H1 (cell line): ENCODE measurements at regions not wholly inside any gene's neighbourhood (a gene's known extent, or its start where the extent isn't known, plus 50 kb on each side); places are given as distances from the start of the nearest gene placed in this dataset.

Source experiments
- CTCF ChIA-PET: fragments of 300-600 bp; sonication (Branson Sonifier 250); formaldehyde crosslinking; loops from one replicate; lab custom pipeline; 2021; ENCODE audit not compliant: partially characterized antibody; lab: Charles Lee
- POLR2A ChIA-PET: fragments of 300-600 bp; sonication (Branson Sonifier 250); formaldehyde crosslinking; loops from one replicate; lab custom pipeline; 2021; ENCODE audit warnings: inconsistent platforms; ENCODE audit not compliant: partially characterized antibody; lab: Charles Lee
- DNase-seq, 2 experiments: peaks; one replicate each; pipeline versions ENCODE4 v3.0.0 to v3.0.0-alpha.2; 2010 to 2022; ENCODE audit warnings: low spot score in 2 of 2, low read depth in 1 of 2, mixed read lengths in 1 of 2
- FAIRE-seq: peaks from 2 replicates; lab custom pipeline; 2011; peaks lifted over from hg19 to GRCh38; lab: Jason Lieb, UNC
- H2AFZ ChIP-seq: 2 replicates; pipeline ENCODE4 v1.8.1; 2012; ENCODE audit warnings: low read length, inconsistent platforms
- H2AK5ac ChIP-seq: 2 replicates; pipeline ENCODE4 v1.6.1; 2013; ENCODE audit warnings: low read depth, low read length
- H2BK120ac ChIP-seq: replicated peaks from 2 replicates; pipeline ENCODE3; 2013; ENCODE audit warnings: low read depth, low read length, inconsistent platforms
- H2BK12ac ChIP-seq: 2 replicates; pipeline ENCODE4 v1.6.1; 2013; ENCODE audit warnings: low read depth, low read length
- H2BK15ac ChIP-seq: 2 replicates; pipeline ENCODE4 v1.6.1; 2013; ENCODE audit warnings: low read length
- H2BK20ac ChIP-seq: 2 replicates; pipeline ENCODE4 v1.6.1; 2013; ENCODE audit warnings: low read length
- H2BK5ac ChIP-seq: 2 replicates; pipeline ENCODE4 v1.6.1; 2013; ENCODE audit warnings: low read depth, low read length
- H3K14ac ChIP-seq: 2 replicates; pipeline ENCODE4 v1.6.1; 2013; ENCODE audit warnings: inconsistent platforms; ENCODE audit not compliant: insufficient read length
- H3K18ac ChIP-seq: 2 replicates; pipeline ENCODE4 v1.6.1; 2013; ENCODE audit warnings: low read length; ENCODE audit errors: extremely low read depth
- H3K23ac ChIP-seq: 2 replicates; pipeline ENCODE4 v1.6.1; 2013; ENCODE audit warnings: inconsistent platforms; ENCODE audit not compliant: insufficient read length
- H3K23me2 ChIP-seq: 2 replicates; pipeline ENCODE4 v1.6.1; 2013; ENCODE audit warnings: low read depth, low read length
- H3K27ac ChIP-seq: 2 replicates; pipeline ENCODE4 v1.6.1; 2011; ENCODE audit warnings: low read depth, low read length, inconsistent platforms
- H3K27me3 ChIP-seq, 4 experiments: replicated peaks in 1 of 4; 1 replicate in 1 of 4; 2 replicates in 3 of 4; pipeline versions ENCODE4 v1.6.1 to v1.8.1; 2011 to 2013; ENCODE audit warnings: low read length in 3 of 4, mild to moderate bottlenecking in 3 of 4, inconsistent platforms in 2 of 4, mixed read lengths in 2 of 4, moderate library complexity in 1 of 4; ENCODE audit not compliant: control insufficient read depth in 3 of 4, insufficient read depth in 3 of 4; ENCODE audit errors: extremely low read depth in 1 of 4
- H3K36me3 ChIP-seq, 4 experiments: 2 replicates each; pipeline versions ENCODE4 v1.6.1 to v1.8.1; 2011 to 2013; ENCODE audit warnings: mild to moderate bottlenecking in 4 of 4, low read length in 3 of 4, moderate library complexity in 2 of 4, control low read depth in 1 of 4, inconsistent platforms in 1 of 4; ENCODE audit not compliant: insufficient read depth in 4 of 4, control insufficient read depth in 2 of 4
- H3K4ac ChIP-seq: replicated peaks from 2 replicates; pipeline ENCODE3; 2013; ENCODE audit warnings: low read length, low read depth, mixed read lengths, inconsistent platforms; ENCODE audit not compliant: insufficient read length
- H3K4me1 ChIP-seq, 4 experiments: replicated peaks in 1 of 4; 1 replicate in 1 of 4; 2 replicates in 3 of 4; pipeline versions ENCODE4 v1.6.1 to v1.8.1; 2011 to 2013; ENCODE audit warnings: low read length in 3 of 4, inconsistent platforms in 2 of 4, mixed read lengths in 1 of 4; ENCODE audit not compliant: insufficient read depth in 4 of 4, control insufficient read depth in 3 of 4
- H3K4me2 ChIP-seq, 2 experiments: 2 replicates each; pipeline versions ENCODE4 v1.6.1 to v1.8.1; 2011 to 2013; ENCODE audit warnings: low read depth in 2 of 2, low read length in 2 of 2, control low read depth in 1 of 2, inconsistent platforms in 1 of 2, mild to moderate bottlenecking in 1 of 2; ENCODE audit not compliant: insufficient read depth in 1 of 2
- H3K4me3 ChIP-seq, 4 experiments: fragments of 200-600, 300-600 bp in 1 of 4; sonication (generic), shearing (Covaris generic), sonication (Bioruptor Twin) in 1 of 4; 2 replicates each; pipeline versions ENCODE4 v1.5.1 to v1.8.1; 2011 to 2016; ENCODE audit warnings: low read length in 4 of 4, low read depth in 3 of 4, control low read depth in 2 of 4, inconsistent platforms in 2 of 4, mild to moderate bottlenecking in 2 of 4, mixed read lengths in 1 of 4, moderate library complexity in 1 of 4; ENCODE audit not compliant: insufficient read depth in 2 of 4; ENCODE audit errors: extremely low read depth in 1 of 4
- H3K56ac ChIP-seq: replicated peaks from 2 replicates; pipeline ENCODE3; 2013; ENCODE audit warnings: low read depth, mild to moderate bottlenecking, mixed read lengths, low read length, inconsistent platforms; ENCODE audit not compliant: insufficient read length
- H3K79me1 ChIP-seq: 2 replicates; pipeline ENCODE4 v1.6.1; 2013; ENCODE audit warnings: low read depth, low read length, control low read depth
- H3K79me2 ChIP-seq, 2 experiments: 2 replicates each; pipeline versions ENCODE4 v1.6.1 to v1.8.1; 2012 to 2013; ENCODE audit warnings: low read length in 2 of 2, mild to moderate bottlenecking in 2 of 2, inconsistent platforms in 1 of 2; ENCODE audit not compliant: insufficient read depth in 2 of 2, control insufficient read depth in 1 of 2
- H3K9ac ChIP-seq, 4 experiments: replicated peaks in 1 of 4; 1 replicate in 1 of 4; 2 replicates in 3 of 4; pipeline versions ENCODE4 v1.6.1 to v1.8.1; 2011 to 2013; ENCODE audit warnings: low read depth in 3 of 4, low read length in 3 of 4, control low read depth in 2 of 4, mild to moderate bottlenecking in 2 of 4, moderate library complexity in 2 of 4, inconsistent platforms in 1 of 4; ENCODE audit errors: extremely low read depth in 1 of 4
- H3K9me3 ChIP-seq, 2 experiments: 2 replicates each; pipeline versions ENCODE4 v1.6.1 to v1.8.1; 2012 to 2013; ENCODE audit warnings: mild to moderate bottlenecking in 2 of 2, moderate library complexity in 2 of 2, control low read depth in 1 of 2, inconsistent platforms in 1 of 2, low read depth in 1 of 2, low read length in 1 of 2, mixed read lengths in 1 of 2; ENCODE audit not compliant: insufficient read depth in 2 of 2
- H4K20me1 ChIP-seq, 2 experiments: replicated peaks in 1 of 2; 2 replicates each; pipeline versions ENCODE3 to v1.8.1; 2011 to 2013; ENCODE audit warnings: inconsistent platforms in 2 of 2, low read length in 2 of 2, mild to moderate bottlenecking in 1 of 2; ENCODE audit not compliant: insufficient read depth in 2 of 2, control insufficient read depth in 1 of 2
- H4K5ac ChIP-seq: 2 replicates; pipeline ENCODE4 v1.6.1; 2013; ENCODE audit warnings: low read length, low read depth, mixed read lengths, inconsistent platforms; ENCODE audit not compliant: insufficient read length
- H4K8ac ChIP-seq: 2 replicates; pipeline ENCODE4 v1.8.0; 2013; ENCODE audit warnings: mild to moderate bottlenecking, moderate library complexity, low read length, inconsistent platforms; ENCODE audit not compliant: insufficient read depth; ENCODE audit errors: extremely low read depth
- H4K91ac ChIP-seq: replicated peaks from 2 replicates; pipeline ENCODE3; 2013; ENCODE audit warnings: low read length, mixed read lengths, inconsistent platforms; ENCODE audit not compliant: insufficient read length
- CBX5 ChIP-seq: fragments of 300-800, 300-1000 bp; sonication (generic); IDR thresholded peaks from 2 replicates; pipeline ENCODE4 v1.7.1; 2016; ENCODE audit warnings: antibody characterized with exemption, low read length, low read depth
- RAD21 ChIP-seq, 2 experiments: IDR thresholded peaks in 1 of 2; conservative IDR thresholded peaks in 1 of 2; 2 replicates each; pipeline ENCODE4 v1.6.1; 2011; ENCODE audit warnings: low read depth in 2 of 2, low read length in 2 of 2, improper control_type of control experiment in 1 of 2, inconsistent platforms in 1 of 2, mild to moderate bottlenecking in 1 of 2, moderate library complexity in 1 of 2
- TEAD4 ChIP-seq: IDR thresholded peaks from 2 replicates; pipeline ENCODE4 v1.6.1; 2012; ENCODE audit warnings: low read depth, low read length, inconsistent platforms, mixed read lengths
- WGBS, 2 experiments: shearing (Covaris generic) in 1 of 2; methylation state at CpG; one replicate each; pipeline versions ENCODE4 v1.1.6 to v1.1.7; 2013 to 2015; ENCODE audit warnings: low lambda C conversion rate in 2 of 2, mixed read lengths in 2 of 2, inconsistent platforms in 1 of 2, low coverage in 1 of 2, missing lambda C conversion rate in 1 of 2; ENCODE audit not compliant: insufficient replicate concordance in 2 of 2, insufficient coverage in 1 of 2, insufficient read length in 1 of 2; ENCODE audit errors: extremely low coverage in 1 of 2, missing lambda C conversion rate in 1 of 2; 5-methylcytosine and 5-hydroxymethylcytosine counted together
- TF ChIP-seq, protein P1 (sequence below), 3 experiments: IDR thresholded peaks; 1 replicate in 2 of 3; 2 replicates in 1 of 3; pipeline versions ENCODE4 v1.5.1 to v1.6.1; 2011; ENCODE audit warnings: low read length in 3 of 3, mild to moderate bottlenecking in 3 of 3, inconsistent platforms in 2 of 3, low read depth in 1 of 3, moderate library complexity in 1 of 3; ENCODE audit not compliant: insufficient read depth in 1 of 3; ENCODE audit errors: control extremely low read depth in 1 of 3
- TF ChIP-seq, protein P2 (sequence below): IDR thresholded peaks from 2 replicates; pipeline ENCODE4 v1.6.1; 2012; ENCODE audit warnings: low read length, inconsistent platforms

DNA sequence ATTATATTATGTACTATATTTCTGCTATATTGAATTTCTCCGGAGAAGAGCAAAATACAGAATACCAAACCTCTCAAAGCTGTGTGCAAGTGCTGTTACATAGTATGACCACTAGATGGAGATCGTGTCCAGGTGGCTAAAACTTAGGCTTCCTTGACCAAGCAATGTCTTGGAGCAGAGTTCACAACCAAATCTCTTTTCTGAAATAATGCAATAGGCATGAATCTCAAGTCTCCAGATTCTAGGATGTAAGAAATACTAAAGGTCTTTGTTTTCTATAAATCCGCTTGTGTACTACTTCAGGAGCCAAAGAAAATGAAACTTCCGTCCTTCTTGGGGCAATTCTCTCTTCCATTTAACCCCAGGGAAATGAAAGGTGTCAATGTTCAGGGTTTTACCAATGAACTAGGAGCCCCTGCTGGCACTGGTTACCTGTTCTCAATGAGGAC, 181.5 kb upstream of the RAI14 start:
- Histone ChIP-seq H4K20me1 (no peaks in the 10 kb centered on the region), H3K36me3 (no peaks in the 10 kb centered on the region), H3K4me3 (peak overlapping the region in 1 of 4 experiments; percentile 32; a peak in 1 of 8 replicates), H4K8ac (no peak overlapping the region), H2BK120ac (peak overlapping the region; percentile 100), H3K14ac (no peak overlapping the region), H2BK12ac (peak overlapping the region; percentile 62; the same call in 1 of the 2 replicates), H2BK5ac (no peak overlapping the region; the same call in 1 of the 2 replicates), H4K5ac (peak overlapping the region; percentile 89), H2BK20ac (no peak overlapping the region; the same call in 1 of the 2 replicates), H3K4ac (peak overlapping the region; percentile 99), H3K4me1 (peaks cover 6 to 14% (median 9%) of the 10 kb centered on the region in 4 experiments; a peak in 6 of 7 replicates)
- TF ChIP-seq, protein P1, sequence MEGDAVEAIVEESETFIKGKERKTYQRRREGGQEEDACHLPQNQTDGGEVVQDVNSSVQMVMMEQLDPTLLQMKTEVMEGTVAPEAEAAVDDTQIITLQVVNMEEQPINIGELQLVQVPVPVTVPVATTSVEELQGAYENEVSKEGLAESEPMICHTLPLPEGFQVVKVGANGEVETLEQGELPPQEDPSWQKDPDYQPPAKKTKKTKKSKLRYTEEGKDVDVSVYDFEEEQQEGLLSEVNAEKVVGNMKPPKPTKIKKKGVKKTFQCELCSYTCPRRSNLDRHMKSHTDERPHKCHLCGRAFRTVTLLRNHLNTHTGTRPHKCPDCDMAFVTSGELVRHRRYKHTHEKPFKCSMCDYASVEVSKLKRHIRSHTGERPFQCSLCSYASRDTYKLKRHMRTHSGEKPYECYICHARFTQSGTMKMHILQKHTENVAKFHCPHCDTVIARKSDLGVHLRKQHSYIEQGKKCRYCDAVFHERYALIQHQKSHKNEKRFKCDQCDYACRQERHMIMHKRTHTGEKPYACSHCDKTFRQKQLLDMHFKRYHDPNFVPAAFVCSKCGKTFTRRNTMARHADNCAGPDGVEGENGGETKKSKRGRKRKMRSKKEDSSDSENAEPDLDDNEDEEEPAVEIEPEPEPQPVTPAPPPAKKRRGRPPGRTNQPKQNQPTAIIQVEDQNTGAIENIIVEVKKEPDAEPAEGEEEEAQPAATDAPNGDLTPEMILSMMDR (IDR thresholded peaks at IDR 0.05; ENCODE audit: control extremely low read depth in 1 of 3, insufficient read depth in 1 of 3, low read depth in 1 of 3, low read length in 3 of 3) = peak in 2 of 3 experiments; percentile 75 to 87; a peak in 3 of 4 replicates
- TF ChIP-seq CBX5 (no peak), TEAD4 (no peak), RAD21 (IDR thresholded peaks at IDR 0.05 in 1 of 2, conservative IDR thresholded peaks at IDR 0.05 in 1 of 2; ENCODE audit: low read depth in 2 of 2, low read length in 2 of 2) (peak; percentile 92 to 94)
- TF ChIP-seq, protein P2, sequence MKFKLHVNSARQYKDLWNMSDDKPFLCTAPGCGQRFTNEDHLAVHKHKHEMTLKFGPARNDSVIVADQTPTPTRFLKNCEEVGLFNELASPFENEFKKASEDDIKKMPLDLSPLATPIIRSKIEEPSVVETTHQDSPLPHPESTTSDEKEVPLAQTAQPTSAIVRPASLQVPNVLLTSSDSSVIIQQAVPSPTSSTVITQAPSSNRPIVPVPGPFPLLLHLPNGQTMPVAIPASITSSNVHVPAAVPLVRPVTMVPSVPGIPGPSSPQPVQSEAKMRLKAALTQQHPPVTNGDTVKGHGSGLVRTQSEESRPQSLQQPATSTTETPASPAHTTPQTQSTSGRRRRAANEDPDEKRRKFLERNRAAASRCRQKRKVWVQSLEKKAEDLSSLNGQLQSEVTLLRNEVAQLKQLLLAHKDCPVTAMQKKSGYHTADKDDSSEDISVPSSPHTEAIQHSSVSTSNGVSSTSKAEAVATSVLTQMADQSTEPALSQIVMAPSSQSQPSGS = peak; percentile 66
- TF ChIP-seq, all 59 proteins: peak for 3
- Histone ChIP-seq H3K4me2 (peak overlapping the region; percentile 22 to 43; a peak in 1 of 4 replicates), H3K79me1 (no peaks in the 10 kb centered on the region), H3K9me3 (peaks cover 0 to 5% of the 10 kb centered on the region in 2 experiments; a peak in 1 of 4 replicates), H3K79me2 (no peaks in the 10 kb centered on the region), H2BK15ac (no peak overlapping the region), H3K56ac (peak overlapping the region; percentile 88), H4K91ac (peak overlapping the region; percentile 96), H3K27ac (peak overlapping the region; percentile 92), H2AK5ac (no peak overlapping the region), H2AFZ (no peak overlapping the region), H3K23ac (no peak overlapping the region), H3K27me3 (no peaks in the 10 kb centered on the region), H3K23me2 (no peaks in the 10 kb centered on the region), H3K18ac (peak overlapping the region; percentile 71; the same call in 1 of the 2 replicates), H3K9ac (peak overlapping the region in 2 of 4 experiments; percentile 54 to 73; a peak in 5 of 7 replicates)
- FAIRE-seq = peak; percentile 91
- DNase-seq = no peak
- WGBS, 2 experiments = 25% methylated on average over 4 of the region's 4 CpGs; no CpG with 5 or more reads in 1 of the 2 experiments
- ChIA-PET POLR2A (interaction anchor here (1.0 to 2.8 kb wide), 10 partner anchors 11 to 454 kb away, joined by 4 to 22 read pairs (median 5); partner anchors contain the start of gene TTC23L), CTCF (interaction anchor here (0.7 to 4.6 kb wide), 23 partner anchors 10 to 530 kb away, joined by 3 to 44 read pairs (median 4); partner anchors contain the start of genes BRIX1, RAD1 and TTC23L)
